ENCODE measurements at regions not wholly inside any gene's neighbourhood (a gene's known extent, or its start where the extent isn't known, plus 50 kb on each side); places are given as distances from the start of the nearest gene placed in this dataset.

GRCh38 chr2:4844881-4845280 is 847.3 kb upstream of the SOX11 start:
- DNase-seq (ENCODE audit: low read depth): no peak

- DNase-seq (ENCODE audit: low read depth): no peak
Observed at GRCh38 chr2:4862031-4862430, 830.2 kb upstream of the SOX11 start.

- DNase-seq (ENCODE audit: low read depth): no peak
Observed at GRCh38 chr2:4866198-4866597, 826.0 kb upstream of the SOX11 start.

GRCh38 chr2:4868466-4868865 is 823.7 kb upstream of the SOX11 start:
- DNase-seq (ENCODE audit: low read depth): no peak

- DNase-seq (ENCODE audit: low read depth): no peak
Observed at GRCh38 chr2:4869154-4869553, 823.0 kb upstream of the SOX11 start.

GRCh38 chr2:4873364-4873763 is 818.8 kb upstream of the SOX11 start:
- no peak for DNase-seq (ENCODE audit: low read depth)

GRCh38 chr2:4873876-4874593 is 818.1 kb upstream of the SOX11 start:
- DNase-seq (ENCODE audit: low read depth): no peak

GRCh38 chr2:4882421-4882820 is 809.8 kb upstream of the SOX11 start:
- DNase-seq (ENCODE audit: low read depth): no peak

GRCh38 chr2:4882941-4883340 is 809.2 kb upstream of the SOX11 start:
- DNase-seq (ENCODE audit: low read depth): no peak

GRCh38 chr2:4883375-4883774 is 808.8 kb upstream of the SOX11 start:
- no peak for DNase-seq (ENCODE audit: low read depth)

GRCh38 chr2:4884117-4884571 is 808.0 kb upstream of the SOX11 start:
- DNase-seq (ENCODE audit: low read depth): no peak

GRCh38 chr2:4891394-4891793 is 800.8 kb upstream of the SOX11 start:
- no peak for DNase-seq (ENCODE audit: low read depth)

GRCh38 chr2:4895371-4895770 is 796.8 kb upstream of the SOX11 start:
- DNase-seq (ENCODE audit: low read depth): no peak

GRCh38 chr2:4898706-4899105 is 793.5 kb upstream of the SOX11 start:
- no peak for DNase-seq (ENCODE audit: low read depth)

GRCh38 chr2:4900242-4900641 is 791.9 kb upstream of the SOX11 start:
- no peak for DNase-seq (ENCODE audit: low read depth)

GRCh38 chr2:4900861-4901770 is 791.1 kb upstream of the SOX11 start:
- DNase-seq (ENCODE audit: low read depth): no peak

- no peak for DNase-seq (ENCODE audit: low read depth)
Observed at GRCh38 chr2:4903656-4904348, 788.4 kb upstream of the SOX11 start.

GRCh38 chr2:4908461-4908860 is 783.7 kb upstream of the SOX11 start:
- DNase-seq (ENCODE audit: low read depth): no peak

- DNase-seq (ENCODE audit: low read depth): no peak
Observed at GRCh38 chr2:4909346-4910009, 782.7 kb upstream of the SOX11 start.

- no peak for DNase-seq (ENCODE audit: low read depth)
Observed at GRCh38 chr2:4914036-4914435, 778.1 kb upstream of the SOX11 start.

GRCh38 chr2:4914551-4914950 is 777.6 kb upstream of the SOX11 start:
- DNase-seq (ENCODE audit: low read depth): no peak

GRCh38 chr2:4915357-4915756 is 776.8 kb upstream of the SOX11 start:
- no peak for DNase-seq (ENCODE audit: low read depth)
